ENCODE measurements at regions not wholly inside any gene's neighbourhood (a gene's known extent, or its start where the extent isn't known, plus 50 kb on each side); places are given as distances from the start of the nearest gene placed in this dataset.

GRCh38 chr14:105898482-105899010 is 372.2 kb downstream of the TMEM121 start:
- Histone ChIP-seq H4K20me1 (replicated peaks in 1 of 2; ENCODE audit: control insufficient read depth in 1 of 2, insufficient read depth in 2 of 2, low read length in 2 of 2) (no peaks in the 10 kb centered on the region), H3K23ac (ENCODE audit: insufficient read length) (no peak overlapping the region), H3K4me2 (ENCODE audit: insufficient read depth in 1 of 2, low read depth in 2 of 2, low read length in 2 of 2) (no peak overlapping the region), H2BK15ac (ENCODE audit: low read length) (no peak overlapping the region), H3K4ac (replicated peaks; ENCODE audit: insufficient read length, low read depth, low read length) (no peak overlapping the region), H3K27ac (ENCODE audit: low read depth, low read length) (no peak overlapping the region), H2AFZ (ENCODE audit: low read length) (no peak overlapping the region), H3K23me2 (ENCODE audit: low read depth, low read length) (no peaks in the 10 kb centered on the region), H3K14ac (ENCODE audit: insufficient read length) (no peak overlapping the region), H2AK5ac (ENCODE audit: low read depth, low read length) (no peak overlapping the region), H3K79me2 (ENCODE audit: control insufficient read depth in 1 of 2, insufficient read depth in 2 of 2, low read length in 2 of 2) (no peaks in the 10 kb centered on the region), H3K9me3 (ENCODE audit: insufficient read depth in 2 of 2, low read depth in 1 of 2, low read length in 1 of 2) (peaks cover 60 to 98% of the 10 kb centered on the region in 2 experiments), H3K27me3 (replicated peaks in 1 of 4; ENCODE audit: control insufficient read depth in 3 of 4, extremely low read depth in 1 of 4, insufficient read depth in 3 of 4, low read length in 3 of 4) (no peaks in the 10 kb centered on the region), H4K8ac (ENCODE audit: extremely low read depth, insufficient read depth, low read length) (no peak overlapping the region), H3K56ac (replicated peaks; ENCODE audit: insufficient read length, low read depth, low read length) (no peak overlapping the region), H2BK20ac (ENCODE audit: low read length) (no peak overlapping the region), H2BK120ac (replicated peaks; ENCODE audit: low read depth, low read length) (no peak overlapping the region), H3K4me1 (replicated peaks in 1 of 4; ENCODE audit: control insufficient read depth in 3 of 4, insufficient read depth in 4 of 4, low read length in 3 of 4) (no peaks in the 10 kb centered on the region), H3K9ac (replicated peaks in 1 of 4; ENCODE audit: extremely low read depth in 1 of 4, low read depth in 3 of 4, low read length in 3 of 4) (no peak overlapping the region), H2BK5ac (ENCODE audit: low read depth, low read length) (no peak overlapping the region), H2BK12ac (ENCODE audit: low read depth, low read length) (no peak overlapping the region), H3K18ac (ENCODE audit: extremely low read depth, low read length) (no peak overlapping the region), H3K4me3 (ENCODE audit: extremely low read depth in 1 of 4, insufficient read depth in 2 of 4, low read depth in 3 of 4, low read length in 4 of 4) (no peak overlapping the region), H3K79me1 (ENCODE audit: low read depth, low read length) (no peaks in the 10 kb centered on the region), H4K5ac (ENCODE audit: insufficient read length, low read depth, low read length) (no peak overlapping the region), H3K36me3 (ENCODE audit: control insufficient read depth in 2 of 4, insufficient read depth in 4 of 4, low read length in 3 of 4) (no peaks in the 10 kb centered on the region), H4K91ac (replicated peaks; ENCODE audit: insufficient read length, low read length) (no peak overlapping the region)
- 81% methylated on average over 11 of the region's 11 CpGs; no CpG with 5 or more reads in 1 of the 2 experiments for WGBS, 2 experiments (ENCODE audit: extremely low coverage in 1 of 2, insufficient coverage in 1 of 2, insufficient read length in 1 of 2, insufficient replicate concordance in 2 of 2, low coverage in 1 of 2, low lambda C conversion rate in 2 of 2, missing lambda C conversion rate in 1 of 2)
- DNase-seq (ENCODE audit: low read depth in 1 of 2, low spot score in 2 of 2) = no peak
- ChIA-PET POLR2A (ENCODE audit: partially characterized antibody) (no interaction called here), CTCF (ENCODE audit: partially characterized antibody) (no interaction called here)
- FAIRE-seq = no peak
- TF ChIP-seq CTCF (IDR thresholded peaks at IDR 0.05; ENCODE audit: control extremely low read depth in 1 of 3, insufficient read depth in 1 of 3, low read depth in 1 of 3, low read length in 3 of 3) = no peak
- no peak for TF ChIP-seq FOSL1 (IDR thresholded peaks at IDR 0.05; ENCODE audit: insufficient read depth, low read depth, low read length)
- TF ChIP-seq KDM1A (IDR thresholded peaks at IDR 0.05; ENCODE audit: borderline replicate concordance, low read length) = no peak
- no peak for TF ChIP-seq JUND (IDR thresholded peaks at IDR 0.05; ENCODE audit: low read length)
- no peak for TF ChIP-seq SUZ12 (IDR thresholded peaks at IDR 0.05; ENCODE audit: low read length)
- TF ChIP-seq CREB1 (IDR thresholded peaks at IDR 0.05) = no peak
- no peak for TF ChIP-seq YY1 (IDR thresholded peaks at IDR 0.05; ENCODE audit: low read depth, low read length)
- no peak for TF ChIP-seq POLR2A (IDR thresholded peaks at IDR 0.05; ENCODE audit: control extremely low read depth in 1 of 2, low read depth in 2 of 2, low read length in 2 of 2)
- TF ChIP-seq CHD1 (IDR thresholded peaks at IDR 0.05; ENCODE audit: low read depth, low read length) = no peak
- TF ChIP-seq HDAC2 (IDR thresholded peaks at IDR 0.05; ENCODE audit: borderline replicate concordance in 1 of 2, low read depth in 2 of 2, low read length in 2 of 2) = no peak
- no peak for TF ChIP-seq ATF3 (IDR thresholded peaks at IDR 0.05; ENCODE audit: insufficient read depth, low read depth, low read length)
- TF ChIP-seq POU5F1 (IDR thresholded peaks at IDR 0.05; ENCODE audit: low read depth, low read length) = no peak

Data from H1 (cell line).